CD4-positive, alpha-beta T cell treated with Interleukin-2 at 100 ng/mL for 4 hours (primary cell): ENCODE measurements at regions not wholly inside any gene's neighbourhood (a gene's known extent, or its start where the extent isn't known, plus 50 kb on each side); places are given as distances from the start of the nearest gene placed in this dataset.
"Not testable (repeated sequence)": the region's sequence is repeated elsewhere in the genome, so short reads cannot be mapped to it uniquely, and the experiment has no call there.

Experiments
- DNase-seq: peaks from one replicate; pipeline ENCODE4 v3.0.0-alpha.2; 2020; ENCODE audit warnings: low spot score

GRCh38 chr4:189096717-189097116, 844.0 kb upstream of the FRG1 start:
- no peak for DNase-seq

GRCh38 chr4:189098932-189099696, 841.6 kb upstream of the FRG1 start:
- no peak for DNase-seq

- DNase-seq, result no peak
These were observed 827.2 kb upstream of the FRG1 start for GRCh38 chr4:189113389-189113888.

- no peak for DNase-seq
These were observed 823.2 kb upstream of the FRG1 start for GRCh38 chr4:189117426-189117825.

- no peak for DNase-seq
These were observed 819.3 kb upstream of the FRG1 start for GRCh38 chr4:189121336-189121735.

- no peak for DNase-seq
These were observed 816.4 kb upstream of the FRG1 start for GRCh38 chr4:189124149-189124758.

GRCh38 chr4:189124791-189125190, 815.9 kb upstream of the FRG1 start:
- DNase-seq, result no peak

GRCh38 chr4:189126040-189126439, 814.6 kb upstream of the FRG1 start:
- no peak for DNase-seq

GRCh38 chr4:189128341-189128740, 812.3 kb upstream of the FRG1 start:
- no peak for DNase-seq

GRCh38 chr4:189129044-189129694, 811.5 kb upstream of the FRG1 start:
- DNase-seq, result no peak

- DNase-seq, result no peak
These were observed 809.6 kb upstream of the FRG1 start for GRCh38 chr4:189131118-189131517.

- DNase-seq, result no peak
These were observed 804.2 kb upstream of the FRG1 start for GRCh38 chr4:189136462-189136861.

GRCh38 chr4:189143263-189143952, 797.3 kb upstream of the FRG1 start:
- DNase-seq, result no peak

GRCh38 chr4:189147005-189147929, 793.4 kb upstream of the FRG1 start:
- DNase-seq, result no peak

GRCh38 chr4:189155083-189155482, 785.6 kb upstream of the FRG1 start:
- not testable (repeated sequence) for DNase-seq

- no peak for DNase-seq
These were observed 778.4 kb upstream of the FRG1 start for GRCh38 chr4:189162073-189162789.

- no peak for DNase-seq
These were observed 777.8 kb upstream of the FRG1 start for GRCh38 chr4:189162888-189163287.

- DNase-seq, result no peak
These were observed 764.7 kb upstream of the FRG1 start for GRCh38 chr4:189176002-189176401.

- DNase-seq, result no peak
These were observed 763.5 kb upstream of the FRG1 start for GRCh38 chr4:189177130-189177529.

- DNase-seq, result no peak
These were observed 762.4 kb upstream of the FRG1 start for GRCh38 chr4:189178125-189178746.
